HG02852 (cell line): ENCODE measurements at regions not wholly inside any gene's neighbourhood (a gene's known extent, or its start where the extent isn't known, plus 50 kb on each side); places are given as distances from the start of the nearest gene placed in this dataset.

Experiments
- ATAC-seq: cut with Tn5 transposase; IDR thresholded peaks from one replicate; pipeline ENCODE4 v1.9.1; 2021; ENCODE audit warnings: mild to moderate bottlenecking, moderate library complexity; ENCODE audit not compliant: unreplicated experiment

- no peak for ATAC-seq
These were observed 176.6 kb upstream of the POU3F2 start for GRCh38 chr6:98657764-98658163.

- no peak for ATAC-seq
These were observed 165.0 kb upstream of the POU3F2 start for GRCh38 chr6:98669371-98669770.

- no peak for ATAC-seq
These were observed 164.2 kb upstream of the POU3F2 start for GRCh38 chr6:98670045-98670746.

- no peak for ATAC-seq
These were observed 161.5 kb upstream of the POU3F2 start for GRCh38 chr6:98672681-98673475.

GRCh38 chr6:98678481-98678880 lies 155.9 kb upstream of the POU3F2 start:
- ATAC-seq = peak; percentile 79

GRCh38 chr6:98686008-98686601 lies 148.3 kb upstream of the POU3F2 start:
- no peak for ATAC-seq

- ATAC-seq = no peak
These were observed 146.6 kb upstream of the POU3F2 start for GRCh38 chr6:98687752-98688151.

GRCh38 chr6:98695091-98695801 lies 139.1 kb upstream of the POU3F2 start:
- ATAC-seq = no peak

GRCh38 chr6:98711380-98711779 lies 123.0 kb upstream of the POU3F2 start:
- ATAC-seq = no peak

GRCh38 chr6:98716341-98716740 lies 118.0 kb upstream of the POU3F2 start:
- ATAC-seq = no peak

- no peak for ATAC-seq
These were observed 117.0 kb upstream of the POU3F2 start for GRCh38 chr6:98717322-98717877.

- no peak for ATAC-seq
These were observed 116.4 kb upstream of the POU3F2 start for GRCh38 chr6:98717988-98718387.

- ATAC-seq = no peak
These were observed 109.8 kb upstream of the POU3F2 start for GRCh38 chr6:98724537-98724936.

- no peak for ATAC-seq
These were observed 87.1 kb upstream of the POU3F2 start for GRCh38 chr6:98747273-98747672.

GRCh38 chr6:98747960-98748359 lies 86.4 kb upstream of the POU3F2 start:
- ATAC-seq = no peak

GRCh38 chr6:98759459-98759858 lies 74.9 kb upstream of the POU3F2 start:
- ATAC-seq = no peak

GRCh38 chr6:98764373-98764911 lies 69.9 kb upstream of the POU3F2 start:
- ATAC-seq = no peak

- ATAC-seq = no peak
These were observed 64.8 kb upstream of the POU3F2 start for GRCh38 chr6:98769546-98769945.

GRCh38 chr6:98775205-98775604 lies 59.2 kb upstream of the POU3F2 start:
- ATAC-seq = no peak

GRCh38 chr6:98777762-98778161 lies 56.6 kb upstream of the POU3F2 start:
- peak; percentile 100 for ATAC-seq

GRCh38 chr6:98779618-98780017 lies 54.8 kb upstream of the POU3F2 start:
- ATAC-seq = no peak
